Spleen (tissue), 7 donors: ENCODE measurements at regions not wholly inside any gene's neighbourhood (a gene's known extent, or its start where the extent isn't known, plus 50 kb on each side); places are given as distances from the start of the nearest gene placed in this dataset.

Source experiments
- POLR2A ChIP-seq, 3 donors: fragments of 450-650 bp; IDR thresholded peaks; one replicate each; pipeline ENCODE4 v1.5.1; 2017; ENCODE audit warnings: antibody characterized with exemption in 3 of 3, mild to moderate bottlenecking in 1 of 3
- TF ChIP-seq, protein P1 (sequence below), 11 experiments: fragments of 200-600 bp in 7 of 11; fragments of 450-650 bp in 4 of 11; sonication (generic) in 4 of 11; IDR thresholded peaks in 8 of 11; conservative IDR thresholded peaks in 3 of 11; 1 replicate in 7 of 11; 2 replicates in 4 of 11; pipeline versions ENCODE4 v1.4.0 to v1.8.0; 2016 to 2021; ENCODE audit warnings: antibody characterized with exemption in 11 of 11, inconsistent platforms in 4 of 11, mild to moderate bottlenecking in 1 of 11
- donor health status: DM: no; HTN: no; CAD: no; lungs with moderate emphysema.
- donor health status: DM: no; HTN: no; CAD: no.
- donor health status: DM: no; HTN: no; CAD: no.

DNA sequence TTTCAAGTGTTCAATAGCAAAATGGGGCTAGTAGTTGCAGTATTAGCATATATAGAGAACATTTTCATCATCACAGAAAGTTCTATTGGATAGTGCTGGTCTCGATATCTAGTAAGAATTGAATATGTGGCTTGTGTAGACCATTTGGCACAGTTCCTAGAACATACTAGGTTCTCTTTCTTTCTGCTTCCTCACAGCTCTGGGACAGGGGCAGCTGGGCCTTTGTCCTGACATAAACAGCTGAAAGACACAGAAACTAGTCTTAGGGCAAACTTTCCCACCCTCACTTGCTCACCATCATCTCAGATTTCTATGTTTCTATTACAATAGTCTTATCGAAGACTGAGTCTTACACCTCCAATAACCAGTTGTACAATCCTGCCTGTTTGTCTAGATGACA is 63.7 kb upstream of the DLG1 start:
- TF ChIP-seq, protein P1, sequence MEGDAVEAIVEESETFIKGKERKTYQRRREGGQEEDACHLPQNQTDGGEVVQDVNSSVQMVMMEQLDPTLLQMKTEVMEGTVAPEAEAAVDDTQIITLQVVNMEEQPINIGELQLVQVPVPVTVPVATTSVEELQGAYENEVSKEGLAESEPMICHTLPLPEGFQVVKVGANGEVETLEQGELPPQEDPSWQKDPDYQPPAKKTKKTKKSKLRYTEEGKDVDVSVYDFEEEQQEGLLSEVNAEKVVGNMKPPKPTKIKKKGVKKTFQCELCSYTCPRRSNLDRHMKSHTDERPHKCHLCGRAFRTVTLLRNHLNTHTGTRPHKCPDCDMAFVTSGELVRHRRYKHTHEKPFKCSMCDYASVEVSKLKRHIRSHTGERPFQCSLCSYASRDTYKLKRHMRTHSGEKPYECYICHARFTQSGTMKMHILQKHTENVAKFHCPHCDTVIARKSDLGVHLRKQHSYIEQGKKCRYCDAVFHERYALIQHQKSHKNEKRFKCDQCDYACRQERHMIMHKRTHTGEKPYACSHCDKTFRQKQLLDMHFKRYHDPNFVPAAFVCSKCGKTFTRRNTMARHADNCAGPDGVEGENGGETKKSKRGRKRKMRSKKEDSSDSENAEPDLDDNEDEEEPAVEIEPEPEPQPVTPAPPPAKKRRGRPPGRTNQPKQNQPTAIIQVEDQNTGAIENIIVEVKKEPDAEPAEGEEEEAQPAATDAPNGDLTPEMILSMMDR (IDR thresholded peaks at IDR 0.05 in 8 of 11, conservative IDR thresholded peaks at IDR 0.05 in 3 of 11), result no peak
- TF ChIP-seq POLR2A (IDR thresholded peaks at IDR 0.05), result no peak
